ENCODE measurements at regions not wholly inside any gene's neighbourhood (a gene's known extent, or its start where the extent isn't known, plus 50 kb on each side); places are given as distances from the start of the nearest gene placed in this dataset.

DNA sequence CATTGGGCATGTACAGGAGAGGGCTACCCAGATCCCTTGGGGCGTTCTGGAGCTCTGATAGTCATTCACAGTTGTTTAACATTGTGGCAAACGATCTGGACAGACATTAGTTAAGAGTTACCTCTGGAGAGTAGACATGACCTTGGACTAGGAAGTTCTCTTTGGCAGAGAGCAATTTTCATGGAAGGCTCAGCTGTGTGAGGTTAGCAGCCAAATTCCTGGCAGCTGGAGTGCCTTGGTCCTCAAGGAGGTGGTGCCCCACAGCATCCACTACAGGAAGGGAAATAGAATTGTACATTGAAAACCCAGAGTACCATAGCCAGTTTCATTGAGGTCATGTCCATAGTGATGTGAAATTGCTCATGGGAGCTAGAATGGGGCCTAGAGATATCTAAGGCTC, 82.8 kb downstream of the BLID start:
- TF ChIP-seq CTCF (IDR thresholded peaks at IDR 0.05), result no peak
- Mint-ChIP-seq H3K27ac (ENCODE audit: unreplicated experiment) (no peak overlapping the region), H3K4me3 (ENCODE audit: unreplicated experiment) (no peak overlapping the region), H3K4me1 (ENCODE audit: low read depth) (peaks cover 56% of the 10 kb centered on the region), H3K27me3 (ENCODE audit: low read depth) (no peaks in the 10 kb centered on the region), H3K9me3 (ENCODE audit: low read depth) (no peaks in the 10 kb centered on the region), H3K36me3 (ENCODE audit: low read depth) (peaks cover 2% of the 10 kb centered on the region)
- DNase-seq (ENCODE audit: low spot score), result no peak

DNA sequence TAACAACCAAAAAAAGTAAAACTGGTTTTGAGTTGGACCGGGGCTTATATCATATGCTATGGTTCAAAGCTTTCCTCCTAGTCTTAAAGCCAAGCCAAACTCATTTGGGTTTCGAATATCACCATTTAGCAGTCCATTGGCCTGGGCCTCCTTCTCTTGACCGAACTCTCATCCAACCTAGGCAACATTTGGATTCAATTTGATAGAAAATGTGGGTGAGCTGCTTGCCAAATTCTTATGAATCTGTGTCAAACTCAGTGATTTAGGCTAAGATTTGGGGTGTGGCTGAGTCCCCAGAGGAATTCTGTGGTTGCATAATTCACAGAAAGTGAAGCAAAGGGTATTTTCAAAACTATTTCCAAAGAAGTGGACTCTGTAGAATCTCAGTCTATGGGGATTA, 83.7 kb downstream of the BLID start:
- Mint-ChIP-seq H3K27ac (ENCODE audit: unreplicated experiment) (no peak overlapping the region), H3K27me3 (ENCODE audit: low read depth) (no peaks in the 10 kb centered on the region), H3K4me1 (ENCODE audit: low read depth) (peaks cover 48% of the 10 kb centered on the region), H3K9me3 (ENCODE audit: low read depth) (no peaks in the 10 kb centered on the region), H3K36me3 (ENCODE audit: low read depth) (peaks cover 2% of the 10 kb centered on the region), H3K4me3 (ENCODE audit: unreplicated experiment) (no peak overlapping the region)
- no peak for DNase-seq (ENCODE audit: low spot score)
- TF ChIP-seq CTCF (IDR thresholded peaks at IDR 0.05), result no peak

GRCh38 chr11:122031813-122032212, 84.2 kb downstream of the BLID start:
- DNase-seq (ENCODE audit: low spot score), result no peak
- Mint-ChIP-seq H3K4me3 (ENCODE audit: unreplicated experiment) (no peak overlapping the region), H3K36me3 (ENCODE audit: low read depth) (peaks cover 2% of the 10 kb centered on the region), H3K4me1 (ENCODE audit: low read depth) (peaks cover 46% of the 10 kb centered on the region), H3K27me3 (ENCODE audit: low read depth) (no peaks in the 10 kb centered on the region), H3K27ac (ENCODE audit: unreplicated experiment) (no peak overlapping the region), H3K9me3 (ENCODE audit: low read depth) (no peaks in the 10 kb centered on the region)
- no peak for TF ChIP-seq CTCF (IDR thresholded peaks at IDR 0.05)

DNA sequence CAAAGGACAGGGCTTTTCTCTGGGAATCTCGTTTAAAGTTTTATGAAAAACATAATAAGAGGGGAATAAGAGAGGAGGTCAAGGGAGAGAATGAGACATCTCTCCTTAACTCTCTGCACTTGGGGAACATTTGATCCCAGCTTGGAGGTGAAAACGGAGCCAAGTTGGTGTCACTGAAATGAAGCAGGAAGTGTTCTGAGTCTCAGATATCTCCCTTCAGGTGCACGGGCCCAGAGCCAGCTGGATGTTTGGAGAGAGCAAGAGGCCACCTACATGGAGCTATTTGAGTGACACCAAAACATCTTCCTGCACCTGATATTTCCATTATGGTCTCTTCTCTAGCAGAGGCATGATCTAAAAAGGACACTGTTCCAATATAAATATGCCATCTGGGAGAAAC, 85.7 kb downstream of the BLID start:
- Mint-ChIP-seq H3K36me3 (ENCODE audit: low read depth) (peaks cover 2% of the 10 kb centered on the region), H3K9me3 (ENCODE audit: low read depth) (no peaks in the 10 kb centered on the region), H3K4me3 (ENCODE audit: unreplicated experiment) (no peak overlapping the region), H3K27ac (ENCODE audit: unreplicated experiment) (no peak overlapping the region), H3K27me3 (ENCODE audit: low read depth) (no peaks in the 10 kb centered on the region), H3K4me1 (ENCODE audit: low read depth) (peaks cover 30% of the 10 kb centered on the region)
- TF ChIP-seq CTCF (IDR thresholded peaks at IDR 0.05), result no peak
- no peak for DNase-seq (ENCODE audit: low spot score)

GRCh38 chr11:122028545-122028944, 87.5 kb downstream of the BLID start:
- no peak overlapping the region for H3K27ac Mint-ChIP-seq (ENCODE audit: unreplicated experiment)
- peaks cover 34% of the 10 kb centered on the region for H3K4me1 Mint-ChIP-seq (ENCODE audit: low read depth)
- no peaks in the 10 kb centered on the region for H3K9me3 Mint-ChIP-seq (ENCODE audit: low read depth)
- DNase-seq (ENCODE audit: low spot score), result no peak
- H3K27me3 Mint-ChIP-seq (ENCODE audit: low read depth), result no peaks in the 10 kb centered on the region
- TF ChIP-seq CTCF (IDR thresholded peaks at IDR 0.05), result no peak
- H3K4me3 Mint-ChIP-seq (ENCODE audit: unreplicated experiment), result no peak overlapping the region
- H3K36me3 Mint-ChIP-seq (ENCODE audit: low read depth), result peaks cover 2% of the 10 kb centered on the region

Data from chondrocyte (in vitro differentiated cells).